ENCODE measurements at regions not wholly inside any gene's neighbourhood (a gene's known extent, or its start where the extent isn't known, plus 50 kb on each side); places are given as distances from the start of the nearest gene placed in this dataset.

DNA sequence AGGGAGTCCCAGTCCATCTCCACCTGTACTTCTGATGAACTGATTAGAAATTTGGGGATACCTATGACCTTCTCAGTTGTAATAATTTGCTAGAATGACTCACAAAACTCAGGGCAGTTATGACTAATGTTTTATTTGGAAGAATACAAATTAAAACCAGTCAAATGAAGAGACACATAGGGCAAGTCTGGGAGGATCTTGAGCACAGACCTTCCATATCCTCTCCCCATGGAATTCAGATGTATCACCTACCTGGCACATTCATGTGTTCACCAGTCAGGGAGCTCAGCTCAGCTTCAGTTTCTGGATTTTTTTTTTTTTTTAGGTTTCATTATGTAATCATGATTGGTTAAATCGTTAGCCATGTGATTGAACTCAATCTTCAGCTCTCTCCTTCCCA is 247.7 kb downstream of the VGLL3 start:
- Histone ChIP-seq H3K9me3 (replicated peaks) (no peaks in the 10 kb centered on the region), H3K4me1 (no peaks in the 10 kb centered on the region), H3K27me3 (ENCODE audit: low read depth) (no peaks in the 10 kb centered on the region), H3K36me3 (no peaks in the 10 kb centered on the region), H3K4me3 (no peak overlapping the region), H3K27ac (replicated peaks) (no peak overlapping the region)
- intact Hi-C loops (cut with micrococcal nuclease), result no loop called here
- TF ChIP-seq, protein P1, sequence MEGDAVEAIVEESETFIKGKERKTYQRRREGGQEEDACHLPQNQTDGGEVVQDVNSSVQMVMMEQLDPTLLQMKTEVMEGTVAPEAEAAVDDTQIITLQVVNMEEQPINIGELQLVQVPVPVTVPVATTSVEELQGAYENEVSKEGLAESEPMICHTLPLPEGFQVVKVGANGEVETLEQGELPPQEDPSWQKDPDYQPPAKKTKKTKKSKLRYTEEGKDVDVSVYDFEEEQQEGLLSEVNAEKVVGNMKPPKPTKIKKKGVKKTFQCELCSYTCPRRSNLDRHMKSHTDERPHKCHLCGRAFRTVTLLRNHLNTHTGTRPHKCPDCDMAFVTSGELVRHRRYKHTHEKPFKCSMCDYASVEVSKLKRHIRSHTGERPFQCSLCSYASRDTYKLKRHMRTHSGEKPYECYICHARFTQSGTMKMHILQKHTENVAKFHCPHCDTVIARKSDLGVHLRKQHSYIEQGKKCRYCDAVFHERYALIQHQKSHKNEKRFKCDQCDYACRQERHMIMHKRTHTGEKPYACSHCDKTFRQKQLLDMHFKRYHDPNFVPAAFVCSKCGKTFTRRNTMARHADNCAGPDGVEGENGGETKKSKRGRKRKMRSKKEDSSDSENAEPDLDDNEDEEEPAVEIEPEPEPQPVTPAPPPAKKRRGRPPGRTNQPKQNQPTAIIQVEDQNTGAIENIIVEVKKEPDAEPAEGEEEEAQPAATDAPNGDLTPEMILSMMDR (IDR thresholded peaks at IDR 0.05; ENCODE audit: borderline replicate concordance), result no peak
- no peak for DNase-seq

- no peak overlapping the region for H3K27ac ChIP-seq (replicated peaks)
- no peaks in the 10 kb centered on the region for H3K36me3 ChIP-seq
- H3K27me3 ChIP-seq (ENCODE audit: low read depth), result no peaks in the 10 kb centered on the region
- H3K4me3 ChIP-seq, result no peak overlapping the region
- DNase-seq, result no peak
- H3K9me3 ChIP-seq (replicated peaks), result no peaks in the 10 kb centered on the region
- intact Hi-C loops (cut with micrococcal nuclease), result no loop called here
- TF ChIP-seq, protein P1 (IDR thresholded peaks at IDR 0.05; ENCODE audit: borderline replicate concordance), result no peak
- H3K4me1 ChIP-seq, result no peaks in the 10 kb centered on the region
Measured at GRCh38 chr3:86740751-86741150, 250.2 kb downstream of the VGLL3 start.

- intact Hi-C loops (cut with micrococcal nuclease), result no loop called here
- H3K4me3 ChIP-seq, result no peak overlapping the region
- H3K27me3 ChIP-seq (ENCODE audit: low read depth), result no peaks in the 10 kb centered on the region
Measured at GRCh38 chr3:86739244-86739643, 251.7 kb downstream of the VGLL3 start.

GRCh38 chr3:86738684-86739083 is 252.3 kb downstream of the VGLL3 start:
- H3K36me3 ChIP-seq, result no peaks in the 10 kb centered on the region
- H3K4me3 ChIP-seq, result no peak overlapping the region
- H3K9me3 ChIP-seq (replicated peaks), result no peaks in the 10 kb centered on the region
- TF ChIP-seq, protein P1 (IDR thresholded peaks at IDR 0.05; ENCODE audit: borderline replicate concordance), result no peak
- H3K27ac ChIP-seq (replicated peaks), result no peak overlapping the region
- no peaks in the 10 kb centered on the region for H3K4me1 ChIP-seq
- H3K27me3 ChIP-seq (ENCODE audit: low read depth), result no peaks in the 10 kb centered on the region
- DNase-seq, result no peak
- intact Hi-C loops (cut with micrococcal nuclease), result no loop called here

More at GRCh38 chr3:86739244-86739643, 251.7 kb downstream of the VGLL3 start:
- TF ChIP-seq, protein P1 (IDR thresholded peaks at IDR 0.05; ENCODE audit: borderline replicate concordance), result no peak
- no peaks in the 10 kb centered on the region for H3K4me1 ChIP-seq
- no peaks in the 10 kb centered on the region for H3K36me3 ChIP-seq
- no peaks in the 10 kb centered on the region for H3K9me3 ChIP-seq (replicated peaks)
- no peak overlapping the region for H3K27ac ChIP-seq (replicated peaks)
- no peak for DNase-seq

DNA sequence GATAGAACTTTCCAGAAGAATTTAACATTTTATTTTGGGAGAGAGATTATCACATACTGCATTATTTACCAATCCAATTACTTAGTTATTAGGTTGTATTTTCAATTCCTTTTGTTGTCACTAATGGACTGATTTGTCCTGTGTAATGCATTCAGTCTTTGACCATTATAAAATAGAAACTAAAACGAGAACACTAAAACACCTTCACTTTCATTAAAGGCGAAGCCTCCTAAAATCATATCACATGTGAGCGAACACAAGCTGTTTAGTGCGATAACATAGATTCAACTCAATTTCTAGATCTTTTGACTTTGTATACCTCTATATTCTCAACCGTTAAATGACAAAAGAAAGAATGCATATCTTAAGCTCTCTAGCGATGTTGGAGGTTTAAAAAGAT is 253.4 kb downstream of the VGLL3 start:
- TF ChIP-seq, protein P1 (IDR thresholded peaks at IDR 0.05; ENCODE audit: borderline replicate concordance), result no peak
- intact Hi-C loops (cut with micrococcal nuclease), result no loop called here
- Histone ChIP-seq H3K27me3 (ENCODE audit: low read depth) (no peaks in the 10 kb centered on the region), H3K27ac (replicated peaks) (no peak overlapping the region), H3K4me3 (no peak overlapping the region), H3K9me3 (replicated peaks) (peaks cover 7% of the 10 kb centered on the region), H3K4me1 (no peaks in the 10 kb centered on the region), H3K36me3 (no peaks in the 10 kb centered on the region)
- DNase-seq, result no peak

- Histone ChIP-seq H3K4me3 (no peak overlapping the region), H3K9me3 (replicated peaks) (peaks cover 12% of the 10 kb centered on the region), H3K36me3 (no peaks in the 10 kb centered on the region), H3K27ac (replicated peaks) (no peak overlapping the region), H3K4me1 (no peaks in the 10 kb centered on the region), H3K27me3 (ENCODE audit: low read depth) (no peaks in the 10 kb centered on the region)
- TF ChIP-seq, protein P1 (IDR thresholded peaks at IDR 0.05; ENCODE audit: borderline replicate concordance), result no peak
- intact Hi-C loops (cut with micrococcal nuclease), result no loop called here
- DNase-seq, result no peak
Measured at GRCh38 chr3:86733257-86733656, 257.7 kb downstream of the VGLL3 start.

Data from left ventricle myocardium inferior (tissue), 1 donor.